Fibroblast of lung (primary cell): ENCODE measurements at regions not wholly inside any gene's neighbourhood (a gene's known extent, or its start where the extent isn't known, plus 50 kb on each side); places are given as distances from the start of the nearest gene placed in this dataset.
"Not testable (repeated sequence)": the region's sequence is repeated elsewhere in the genome, so short reads cannot be mapped to it uniquely, and the experiment has no call there.

Experiments
- CTCF ChIP-seq, 2 donors: IDR thresholded peaks in 1 of 2; conservative IDR thresholded peaks in 1 of 2; 1 replicate in 1 of 2; 2 replicates in 1 of 2; pipeline ENCODE4 v1.5.1; 2011 to 2012; ENCODE audit warnings: low read length in 2 of 2, control low read depth in 1 of 2, inconsistent platforms in 1 of 2, low read depth in 1 of 2, mild to moderate bottlenecking in 1 of 2
- EZH2 ChIP-seq: IDR thresholded peaks from 2 replicates; pipeline ENCODE4 v1.5.1; 2012; ENCODE audit warnings: low read length, control low read depth, mild to moderate bottlenecking; ENCODE audit errors: missing control alignments

GRCh38 chr13:73520135-73520534 lies 461.3 kb downstream of the KLF5 start:
- not testable (repeated sequence) for TF ChIP-seq CTCF (conservative IDR thresholded peaks at IDR 0.05 in 1 of 2, IDR thresholded peaks at IDR 0.05 in 1 of 2; ENCODE audit: low read depth in 1 of 2, low read length in 2 of 2); EZH2
